PC-9 (cell line): ENCODE measurements at regions not wholly inside any gene's neighbourhood (a gene's known extent, or its start where the extent isn't known, plus 50 kb on each side); places are given as distances from the start of the nearest gene placed in this dataset.

Experiments used
- BruUV-seq: library from RNA; stranded (reverse); fragments of 400-500 nt; replicated peaks from 2 replicates; lab custom pipeline; 2021; lab: Mats Ljungman, UMichigan
- CTCF ChIA-PET: fragments of 300-600 bp; sonication (Branson Sonifier 250); formaldehyde crosslinking; loops from one replicate; lab custom pipeline; 2022; ENCODE audit warnings: antibody characterized with exemption; lab: Charles Lee
- POLR2A ChIA-PET: fragments of 300-600 bp; sonication (Branson Sonifier 250); formaldehyde crosslinking; loops from one replicate; lab custom pipeline; 2022; ENCODE audit warnings: antibody characterized with exemption; ENCODE audit not compliant: unreplicated experiment; lab: Charles Lee
- DNase-seq, 2 experiments: peaks; one replicate each; pipeline versions ENCODE4 v3.0.0 to v3.0.0-alpha.2; 2015 to 2022; ENCODE audit warnings: mixed read lengths in 1 of 2
- H2AFZ ChIP-seq: fragments of 200-600 bp; sonication (generic); 2 replicates; pipeline ENCODE4 v1.8.1; 2017; ENCODE audit warnings: antibody characterized with exemption
- H3F3A ChIP-seq: fragments of 200-600 bp; sonication (generic); 2 replicates; pipeline ENCODE4 v1.8.1; 2017; ENCODE audit warnings: antibody characterized with exemption, mild to moderate bottlenecking, low read depth; ENCODE audit not compliant: insufficient read depth
- H3K27ac ChIP-seq: fragments of 200-600 bp; sonication (generic); 2 replicates; pipeline ENCODE4 v1.6.1; 2016; ENCODE audit warnings: mixed run types
- H3K27me3 ChIP-seq: fragments of 200-600 bp; sonication (generic); 2 replicates; pipeline ENCODE4 v1.6.1; 2016; ENCODE audit warnings: low read depth, mixed run types; ENCODE audit not compliant: insufficient read depth
- H3K36me3 ChIP-seq: fragments of 200-600 bp; sonication (generic); 2 replicates; pipeline ENCODE4 v1.6.1; 2016; ENCODE audit warnings: low read depth, mixed run types
- H3K4me1 ChIP-seq: fragments of 200-600 bp; sonication (generic); replicated peaks from 2 replicates; pipeline ENCODE4 v1.6.1; 2016; ENCODE audit warnings: mixed run types; ENCODE audit not compliant: insufficient read depth
- H3K4me2 ChIP-seq: fragments of 200-600 bp; sonication (generic); 2 replicates; pipeline ENCODE4 v1.6.1; 2017; ENCODE audit warnings: mixed run types
- H3K4me3 ChIP-seq: fragments of 200-600 bp; sonication (generic); 2 replicates; pipeline ENCODE4 v1.6.1; 2016; ENCODE audit warnings: mixed run types
- H3K79me2 ChIP-seq: fragments of 200-600 bp; sonication (generic); 2 replicates; pipeline ENCODE4 v1.6.1; 2017; ENCODE audit warnings: low read depth, mixed run types
- H3K9me2 ChIP-seq: fragments of 200-600 bp; sonication (generic); 2 replicates; pipeline ENCODE4 v1.8.1; 2017; ENCODE audit warnings: mild to moderate bottlenecking; ENCODE audit not compliant: insufficient read depth
- H3K9me3 ChIP-seq: fragments of 200-600 bp; sonication (generic); 2 replicates; pipeline ENCODE4 v1.8.1; 2016; ENCODE audit warnings: low read depth; ENCODE audit not compliant: insufficient read depth
- H4K20me1 ChIP-seq: fragments of 200-600 bp; sonication (generic); 2 replicates; pipeline ENCODE4 v1.8.1; 2017; ENCODE audit not compliant: insufficient read depth
- CTCF ChIP-seq: fragments of 200-600 bp; sonication (generic); conservative IDR thresholded peaks from 2 replicates; pipeline ENCODE4 v1.6.1; 2017; ENCODE audit warnings: mixed run types, antibody characterized with exemption, mild to moderate bottlenecking, moderate library complexity
- EZH2 ChIP-seq: fragments of 200-600 bp; sonication (generic); IDR thresholded peaks from 2 replicates; pipeline ENCODE4 v1.8.0; 2017; ENCODE audit warnings: antibody characterized with exemption, low read depth
- intact Hi-C: fragments of 100-400 bp; cut with micrococcal nuclease; formaldehyde crosslinking; loops from one replicate; pipeline ENCODE4 v1.10.0; 2022; ENCODE audit not compliant: unreplicated experiment

DNA sequence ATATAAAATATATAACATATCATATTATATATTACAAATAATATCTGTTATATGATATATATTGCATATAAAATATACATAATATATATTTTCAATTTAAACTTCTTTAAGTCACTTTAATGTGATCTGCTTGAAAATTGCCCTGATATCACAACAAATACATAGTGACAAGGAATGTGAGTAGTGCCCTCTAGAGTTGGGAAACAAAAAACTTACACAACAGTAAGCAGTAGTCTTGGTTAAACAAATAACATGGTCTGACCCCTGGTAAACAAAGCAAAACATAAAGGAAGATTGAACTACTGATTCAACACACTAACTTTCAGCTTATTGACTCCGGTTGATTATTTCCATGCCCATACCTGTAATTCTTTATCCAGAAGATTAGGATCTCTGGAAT lies 188.3 kb upstream of the NMUR2 start:
- H3K4me2 ChIP-seq: no peak overlapping the region
- no peak overlapping the region for H3K27ac ChIP-seq
- no peaks in the 10 kb centered on the region for H3K27me3 ChIP-seq
- intact Hi-C loops: no loop called here
- H3K9me2 ChIP-seq: no peaks in the 10 kb centered on the region
- H3K4me3 ChIP-seq: no peak overlapping the region
- ChIA-PET POLR2A (no interaction called here), CTCF (no interaction called here)
- TF ChIP-seq CTCF: no peak; the same call in 1 of the 2 replicates
- TF ChIP-seq EZH2: no peak
- no TSS peak for BruUV-seq
- H4K20me1 ChIP-seq: no peaks in the 10 kb centered on the region
- H3F3A ChIP-seq: no peaks in the 10 kb centered on the region
- DNase-seq: no peak
- no peaks in the 10 kb centered on the region for H3K79me2 ChIP-seq
- no peaks in the 10 kb centered on the region for H3K9me3 ChIP-seq
- no peak overlapping the region for H2AFZ ChIP-seq
- H3K36me3 ChIP-seq: no peaks in the 10 kb centered on the region
- no peaks in the 10 kb centered on the region for H3K4me1 ChIP-seq

GRCh38 chr5:152595405-152595804 lies 190.3 kb upstream of the NMUR2 start:
- no TSS peak for BruUV-seq
- Histone ChIP-seq H3K4me1 (no peaks in the 10 kb centered on the region), H3K27me3 (no peaks in the 10 kb centered on the region), H3K9me2 (no peaks in the 10 kb centered on the region), H2AFZ (no peak overlapping the region), H3K4me2 (no peak overlapping the region), H3F3A (no peaks in the 10 kb centered on the region), H3K27ac (no peak overlapping the region), H3K4me3 (no peak overlapping the region), H3K36me3 (no peaks in the 10 kb centered on the region), H3K79me2 (no peaks in the 10 kb centered on the region), H4K20me1 (no peaks in the 10 kb centered on the region), H3K9me3 (no peaks in the 10 kb centered on the region)
- no peak for DNase-seq
- ChIA-PET CTCF (no interaction called here), POLR2A (interaction anchor here (0.6 kb wide), 1 partner anchor 832 kb away, joined by 4 read pairs; no protein-coding TSS in a partner anchor)
- TF ChIP-seq CTCF: no peak
- intact Hi-C loops: no loop called here

DNA sequence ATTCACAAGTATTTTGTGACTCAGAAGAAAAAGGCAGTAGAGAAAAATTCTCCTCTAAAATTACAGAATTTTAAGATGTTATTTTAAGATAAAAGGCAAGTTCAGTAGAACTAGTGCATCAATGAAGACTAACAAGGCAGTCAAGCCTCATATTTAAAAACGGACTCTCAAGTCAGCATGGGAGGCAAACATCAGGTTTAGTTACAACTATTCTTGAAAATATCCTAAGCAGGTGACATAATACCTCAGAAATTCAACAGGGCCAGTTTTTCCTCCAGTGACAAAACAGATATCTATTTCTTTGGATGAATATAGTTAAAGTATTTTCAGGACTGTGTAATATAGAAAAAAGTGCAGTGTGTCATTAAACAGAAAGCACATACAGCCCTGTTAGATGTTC lies 194.0 kb upstream of the NMUR2 start:
- Histone ChIP-seq H3K9me2 (no peaks in the 10 kb centered on the region), H3K4me3 (no peak overlapping the region), H3K27ac (no peak overlapping the region), H3K4me1 (no peaks in the 10 kb centered on the region), H2AFZ (no peak overlapping the region), H3K27me3 (no peaks in the 10 kb centered on the region), H4K20me1 (no peaks in the 10 kb centered on the region), H3F3A (no peaks in the 10 kb centered on the region), H3K9me3 (no peaks in the 10 kb centered on the region), H3K79me2 (no peaks in the 10 kb centered on the region), H3K36me3 (no peaks in the 10 kb centered on the region), H3K4me2 (no peak overlapping the region)
- intact Hi-C loops: no loop called here
- BruUV-seq: no TSS peak
- ChIA-PET CTCF (no interaction called here), POLR2A (no interaction called here)
- DNase-seq: no peak
- TF ChIP-seq EZH2 (no peak), CTCF (no peak)
